ENCODE measurements at regions not wholly inside any gene's neighbourhood (a gene's known extent, or its start where the extent isn't known, plus 50 kb on each side); places are given as distances from the start of the nearest gene placed in this dataset.

GRCh38 chr10:53107711-53108110, 335.1 kb upstream of the MBL2 start:
- Histone ChIP-seq H3K27ac (no peak overlapping the region), H3K9me3 (peaks cover 0 to 12% (median 2%) of the 10 kb centered on the region in 8 donors), H3K36me3 (no peaks in the 10 kb centered on the region), H3K4me3 (no peak overlapping the region), H3K4me1 (no peaks in the 10 kb centered on the region), H3K27me3 (replicated peaks in 1 of 7) (no peaks in the 10 kb centered on the region)
- no peak for DNase-seq
- 75 to 87% (median 76%) methylated on average over 5 of the region's 5 CpGs for WGBS, 5 donors
- TF ChIP-seq CTCF (IDR thresholded peaks at IDR 0.05 in 8 of 11, conservative IDR thresholded peaks at IDR 0.05 in 3 of 11) (no peak), POLR2AphosphoS5 (IDR thresholded peaks at IDR 0.05) (no peak), POLR2A (IDR thresholded peaks at IDR 0.05) (no peak)
- intact Hi-C loops (cut with DNase I; ENCODE audit: low total_unique reads) = no loop called here

- H3K4me3 ChIP-seq = no peak overlapping the region
- TF ChIP-seq CTCF (IDR thresholded peaks at IDR 0.05 in 8 of 11, conservative IDR thresholded peaks at IDR 0.05 in 3 of 11) = no peak
- no peak for TF ChIP-seq POLR2A (IDR thresholded peaks at IDR 0.05)
- TF ChIP-seq POLR2AphosphoS5 (IDR thresholded peaks at IDR 0.05) = no peak
- peaks cover 0 to 14% (median 7%) of the 10 kb centered on the region in 8 donors for H3K9me3 ChIP-seq
- H3K27ac ChIP-seq = no peak overlapping the region
- no peak for DNase-seq
- no peaks in the 10 kb centered on the region for H3K4me1 ChIP-seq
- H3K27me3 ChIP-seq (replicated peaks in 1 of 7) = no peaks in the 10 kb centered on the region
- H3K36me3 ChIP-seq = no peaks in the 10 kb centered on the region
- intact Hi-C loops (cut with DNase I; ENCODE audit: low total_unique reads) = no loop called here
- 81 to 90% (median 87%) methylated on average over 4 of the region's 4 CpGs for WGBS, 5 donors
These were observed 329.8 kb upstream of the MBL2 start for GRCh38 chr10:53102424-53102823.

- H3K9me3 ChIP-seq = peaks cover 0 to 19% (median 9%) of the 10 kb centered on the region in 8 donors
- no peaks in the 10 kb centered on the region for H3K36me3 ChIP-seq
- H3K4me3 ChIP-seq = no peak overlapping the region
- no peak for TF ChIP-seq POLR2AphosphoS5 (IDR thresholded peaks at IDR 0.05)
- TF ChIP-seq POLR2A (IDR thresholded peaks at IDR 0.05) = no peak
- TF ChIP-seq CTCF (IDR thresholded peaks at IDR 0.05 in 8 of 11, conservative IDR thresholded peaks at IDR 0.05 in 3 of 11) = no peak
- no peak overlapping the region for H3K27ac ChIP-seq
- no peak for DNase-seq
- intact Hi-C loops (cut with DNase I; ENCODE audit: low total_unique reads) = no loop called here
- H3K27me3 ChIP-seq (replicated peaks in 1 of 7) = no peaks in the 10 kb centered on the region
- 62 to 83% (median 77%) methylated on average over 2 of the region's 2 CpGs for WGBS, 5 donors
- no peaks in the 10 kb centered on the region for H3K4me1 ChIP-seq
These were observed 321.3 kb upstream of the MBL2 start for GRCh38 chr10:53093878-53094277.

GRCh38 chr10:53091574-53091973, 319.0 kb upstream of the MBL2 start:
- Histone ChIP-seq H3K9me3 (peaks cover 0 to 20% (median 9%) of the 10 kb centered on the region in 8 donors), H3K4me3 (no peak overlapping the region), H3K4me1 (no peaks in the 10 kb centered on the region), H3K36me3 (no peaks in the 10 kb centered on the region), H3K27me3 (replicated peaks in 1 of 7) (no peaks in the 10 kb centered on the region), H3K27ac (no peak overlapping the region)
- intact Hi-C loops (cut with DNase I; ENCODE audit: low total_unique reads) = no loop called here
- WGBS, 5 donors = 58 to 80% (median 64%) methylated on average over 4 of the region's 4 CpGs
- no peak for DNase-seq
- TF ChIP-seq CTCF (IDR thresholded peaks at IDR 0.05 in 8 of 11, conservative IDR thresholded peaks at IDR 0.05 in 3 of 11) (no peak), POLR2AphosphoS5 (IDR thresholded peaks at IDR 0.05) (no peak), POLR2A (IDR thresholded peaks at IDR 0.05) (no peak)
